ENCODE measurements at regions not wholly inside any gene's neighbourhood (a gene's known extent, or its start where the extent isn't known, plus 50 kb on each side); places are given as distances from the start of the nearest gene placed in this dataset.

- TF ChIP-seq SUZ12 (IDR thresholded peaks at IDR 0.05; ENCODE audit: unreplicated experiment): no peak
These were observed 72.9 kb downstream of the EN1 start (continued) for GRCh38 chr2:118774458-118775133.

GRCh38 chr2:118773826-118774225 is 73.6 kb downstream of the EN1 start:
- H3K4me2 ChIP-seq (ENCODE audit: control insufficient read depth, insufficient read depth): no peak overlapping the region
- no peak for FAIRE-seq
- H4K20me1 ChIP-seq (ENCODE audit: control insufficient read depth, insufficient read depth): no peaks in the 10 kb centered on the region
- H3K27ac ChIP-seq (ENCODE audit: control insufficient read depth, insufficient read depth): no peak overlapping the region
- ChIA-PET CTCF (no interaction called here), POLR2A (no interaction called here), SMC1A (ENCODE audit: uncharacterized antibody, unreplicated experiment) (no interaction called here), RAD21 (ENCODE audit: unreplicated experiment) (no interaction called here)
- in situ Hi-C loops (cut with MboI): no loop called here
- no TSS peak for BruUV-seq (replicated peaks)
- no peaks in the 10 kb centered on the region for H3K36me3 ChIP-seq (ENCODE audit: control insufficient read depth in 2 of 2, insufficient read depth in 2 of 2, low read length in 1 of 2)
- no peak overlapping the region for H2AFZ ChIP-seq (ENCODE audit: control insufficient read depth, low read depth, low read length)
- no peaks in the 10 kb centered on the region for H3K9me3 ChIP-seq (replicated peaks; ENCODE audit: control insufficient read depth, insufficient read depth, low read length)
- H3K4me1 ChIP-seq (ENCODE audit: control insufficient read depth, insufficient read depth, low read length): no peaks in the 10 kb centered on the region
- no peak for DNase-seq (ENCODE audit: low read depth, low spot score)
- 61% methylated on average over 7 of the region's 7 CpGs for WGBS (ENCODE audit: insufficient coverage, insufficient replicate concordance, low lambda C conversion rate, missing lambda C conversion rate)
- H3K9ac ChIP-seq (ENCODE audit: control insufficient read depth, insufficient read depth, low read length): no peak overlapping the region
- peaks cover 3 to 6% of the 10 kb centered on the region in 2 experiments; a peak in 2 of 4 replicates for H3K27me3 ChIP-seq (replicated peaks in 1 of 2; ENCODE audit: control insufficient read depth in 2 of 2, insufficient read depth in 2 of 2, low read length in 1 of 2)
- TF ChIP-seq NFYB (IDR thresholded peaks at IDR 0.05; ENCODE audit: insufficient read depth, low read depth, low read length): no peak
- no peak for ATAC-seq
- H3K79me2 ChIP-seq (ENCODE audit: control insufficient read depth, insufficient read depth, low read length): no peaks in the 10 kb centered on the region
- H3K4me3 ChIP-seq: no peak overlapping the region
- intact Hi-C loops (cut with micrococcal nuclease; ENCODE audit: unreplicated experiment): no loop called here

- Histone ChIP-seq H4K20me1 (ENCODE audit: control insufficient read depth, insufficient read depth) (no peaks in the 10 kb centered on the region), H3K9ac (ENCODE audit: control insufficient read depth, insufficient read depth, low read length) (no peak overlapping the region), H3K4me3 (no peak overlapping the region), H3K4me1 (ENCODE audit: control insufficient read depth, insufficient read depth, low read length) (no peaks in the 10 kb centered on the region), H3K27ac (ENCODE audit: control insufficient read depth, insufficient read depth) (no peak overlapping the region), H3K4me2 (ENCODE audit: control insufficient read depth, insufficient read depth) (no peak overlapping the region), H3K79me2 (ENCODE audit: control insufficient read depth, insufficient read depth, low read length) (no peaks in the 10 kb centered on the region), H3K27me3 (replicated peaks in 1 of 2; ENCODE audit: control insufficient read depth in 2 of 2, insufficient read depth in 2 of 2, low read length in 1 of 2) (peaks cover 3 to 6% of the 10 kb centered on the region in 2 experiments; a peak in 2 of 4 replicates), H3K9me3 (replicated peaks; ENCODE audit: control insufficient read depth, insufficient read depth, low read length) (no peaks in the 10 kb centered on the region), H2AFZ (ENCODE audit: control insufficient read depth, low read depth, low read length) (no peak overlapping the region), H3K36me3 (ENCODE audit: control insufficient read depth in 2 of 2, insufficient read depth in 2 of 2, low read length in 1 of 2) (no peaks in the 10 kb centered on the region)
- in situ Hi-C loops (cut with MboI) (no loop called here), intact Hi-C loops (cut with micrococcal nuclease; ENCODE audit: unreplicated experiment) (no loop called here)
- DNase-seq (ENCODE audit: low read depth, low spot score): no peak
- no peak for FAIRE-seq
- ChIA-PET RAD21 (ENCODE audit: unreplicated experiment) (no interaction called here), POLR2A (no interaction called here), SMC1A (ENCODE audit: uncharacterized antibody, unreplicated experiment) (no interaction called here), CTCF (no interaction called here)
- WGBS (ENCODE audit: insufficient coverage, insufficient replicate concordance, low lambda C conversion rate, missing lambda C conversion rate): 61% methylated on average over 21 of the region's 22 CpGs
- BruUV-seq (replicated peaks): no TSS peak
- ATAC-seq: no peak
- TF ChIP-seq BCLAF1 (IDR thresholded peaks at IDR 0.05): no peak
- no peak for TF ChIP-seq ATF7 (IDR thresholded peaks at IDR 0.05; ENCODE audit: low read depth)
- TF ChIP-seq RFX5 (IDR thresholded peaks at IDR 0.05; ENCODE audit: low read depth, low read length): no peak
- TF ChIP-seq SRF (IDR thresholded peaks at IDR 0.05; ENCODE audit: low read depth in 2 of 2, low read length in 2 of 2): no peak
- TF ChIP-seq, protein P1, sequence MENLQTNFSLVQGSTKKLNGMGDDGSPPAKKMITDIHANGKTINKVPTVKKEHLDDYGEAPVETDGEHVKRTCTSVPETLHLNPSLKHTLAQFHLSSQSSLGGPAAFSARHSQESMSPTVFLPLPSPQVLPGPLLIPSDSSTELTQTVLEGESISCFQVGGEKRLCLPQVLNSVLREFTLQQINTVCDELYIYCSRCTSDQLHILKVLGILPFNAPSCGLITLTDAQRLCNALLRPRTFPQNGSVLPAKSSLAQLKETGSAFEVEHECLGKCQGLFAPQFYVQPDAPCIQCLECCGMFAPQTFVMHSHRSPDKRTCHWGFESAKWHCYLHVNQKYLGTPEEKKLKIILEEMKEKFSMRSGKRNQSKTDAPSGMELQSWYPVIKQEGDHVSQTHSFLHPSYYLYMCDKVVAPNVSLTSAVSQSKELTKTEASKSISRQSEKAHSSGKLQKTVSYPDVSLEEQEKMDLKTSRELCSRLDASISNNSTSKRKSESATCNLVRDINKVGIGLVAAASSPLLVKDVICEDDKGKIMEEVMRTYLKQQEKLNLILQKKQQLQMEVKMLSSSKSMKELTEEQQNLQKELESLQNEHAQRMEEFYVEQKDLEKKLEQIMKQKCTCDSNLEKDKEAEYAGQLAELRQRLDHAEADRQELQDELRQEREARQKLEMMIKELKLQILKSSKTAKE (IDR thresholded peaks at IDR 0.05; ENCODE audit: low read depth, poor library complexity, severe bottlenecking): no peak
- no peak for TF ChIP-seq ETV6 (conservative IDR thresholded peaks at IDR 0.05 in 1 of 2, IDR thresholded peaks at IDR 0.05 in 1 of 2; ENCODE audit: borderline replicate concordance in 1 of 2, low read depth in 1 of 2)
- no peak for TF ChIP-seq ASH2L (IDR thresholded peaks at IDR 0.05; ENCODE audit: borderline replicate concordance, low read depth)
These were observed 74.8 kb downstream of the EN1 start for GRCh38 chr2:118772487-118773200.

All from GM12878 (cell line).